Islet of Langerhans (tissue), 1 donor: ENCODE measurements at regions not wholly inside any gene's neighbourhood (a gene's known extent, or its start where the extent isn't known, plus 50 kb on each side); places are given as distances from the start of the nearest gene placed in this dataset.
A peak's percentile ranks its signal among the peaks of the same experiment; 100 is the strongest.
"Not testable (repeated sequence)": the region's sequence is repeated elsewhere in the genome, so short reads cannot be mapped to it uniquely, and the experiment has no call there.

ENCODE experiments used
- FAIRE-seq: peaks from one replicate; lab custom pipeline; 2011; peaks lifted over from hg19 to GRCh38; lab: Jason Lieb, UNC

DNA sequence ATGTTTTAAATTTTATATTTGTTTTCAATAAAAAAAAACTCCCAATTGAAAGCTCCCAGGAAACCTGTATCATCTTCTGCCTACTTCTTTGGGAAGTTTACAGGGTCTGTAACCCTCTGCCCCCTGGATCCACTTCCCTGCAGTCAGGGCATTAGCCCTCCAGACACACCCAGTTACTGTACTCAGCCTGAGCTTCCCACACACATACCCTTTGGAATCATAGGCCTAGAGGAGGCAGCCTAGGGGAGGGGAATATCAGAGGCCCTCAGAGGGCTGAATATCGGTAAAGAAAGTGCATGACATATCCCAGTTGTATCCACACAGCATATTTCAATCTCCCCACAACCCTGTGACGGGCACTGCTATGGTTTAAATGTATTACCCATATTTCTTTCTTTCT, 56.2 kb upstream of the TFPI start:
- FAIRE-seq = not testable (repeated sequence)

DNA sequence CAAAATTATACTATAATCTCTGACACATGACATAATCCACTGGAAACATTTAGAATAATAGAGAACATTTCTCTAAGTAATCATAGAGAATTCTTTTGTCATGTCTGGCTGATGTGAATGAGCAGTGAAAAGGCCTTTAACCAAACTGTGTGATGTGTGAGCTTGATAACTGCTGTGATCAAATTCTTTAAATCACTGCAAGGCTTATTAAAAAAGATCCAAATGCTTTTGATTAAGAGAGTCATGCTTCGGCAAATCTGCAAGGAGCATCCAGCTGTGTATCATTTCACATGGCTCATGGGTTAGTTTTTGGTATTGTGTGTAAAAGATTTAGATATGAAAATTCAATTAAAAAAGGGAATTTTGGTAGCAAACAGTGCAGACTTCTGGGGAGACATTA, 58.6 kb upstream of the TFPI start:
- FAIRE-seq = no peak

DNA sequence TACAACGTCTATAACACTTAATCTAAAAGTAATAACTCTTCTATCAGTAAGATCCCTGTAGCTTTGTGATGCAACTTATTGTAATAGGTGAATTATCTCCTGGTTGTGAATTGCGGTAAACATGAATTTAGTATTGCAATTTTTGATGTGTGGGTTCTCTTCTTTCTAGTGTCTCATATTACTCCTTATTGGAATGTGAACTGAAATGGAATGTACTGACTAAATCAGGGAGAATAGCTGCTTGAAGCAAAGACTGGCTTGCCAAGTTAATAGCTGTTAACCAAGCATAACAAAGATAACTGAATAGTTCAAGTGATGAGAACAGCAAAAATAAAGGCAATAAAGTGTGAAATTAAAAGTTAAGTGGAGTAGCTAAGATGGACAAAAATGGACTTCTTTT, 60.5 kb upstream of the TFPI start:
- peak; percentile 17 for FAIRE-seq

DNA sequence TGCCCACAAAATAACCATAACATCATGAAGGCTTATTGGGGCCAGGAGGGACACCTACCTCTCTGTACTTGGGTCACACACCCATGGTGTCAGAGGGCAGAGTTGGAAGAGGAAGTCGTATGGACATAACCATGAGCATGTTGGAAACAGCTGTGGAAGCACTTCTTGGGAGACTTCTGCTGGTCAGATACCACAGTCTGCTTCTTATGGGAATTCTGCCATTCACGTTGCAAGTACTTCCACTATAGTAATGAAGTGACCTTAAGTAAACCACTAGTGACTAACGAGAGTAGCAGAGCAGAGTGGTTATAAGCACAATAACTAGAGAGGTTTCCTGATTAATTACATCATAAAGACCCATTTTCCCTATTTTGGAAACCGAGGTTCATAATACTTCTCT, 61.1 kb upstream of the TFPI start:
- no peak for FAIRE-seq

DNA sequence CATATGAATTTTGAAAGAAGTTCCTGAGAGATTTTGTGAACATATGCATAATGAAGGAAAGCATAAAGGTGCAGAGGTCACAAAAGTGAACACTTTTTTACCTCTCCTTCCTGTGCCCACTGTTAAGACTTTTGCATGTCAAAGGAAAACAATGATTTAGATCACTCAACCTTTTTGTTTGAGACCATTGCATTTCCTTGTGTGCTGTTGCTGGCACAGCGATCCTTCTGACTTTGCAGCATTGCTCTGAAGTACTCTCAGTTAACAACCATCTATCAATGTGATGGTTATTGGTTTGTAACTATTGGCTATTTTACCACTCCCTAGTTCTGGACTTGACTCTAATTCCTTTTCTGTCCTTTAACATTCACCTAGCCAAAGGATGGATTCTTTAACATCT, 61.7 kb upstream of the TFPI start:
- FAIRE-seq = no peak

DNA sequence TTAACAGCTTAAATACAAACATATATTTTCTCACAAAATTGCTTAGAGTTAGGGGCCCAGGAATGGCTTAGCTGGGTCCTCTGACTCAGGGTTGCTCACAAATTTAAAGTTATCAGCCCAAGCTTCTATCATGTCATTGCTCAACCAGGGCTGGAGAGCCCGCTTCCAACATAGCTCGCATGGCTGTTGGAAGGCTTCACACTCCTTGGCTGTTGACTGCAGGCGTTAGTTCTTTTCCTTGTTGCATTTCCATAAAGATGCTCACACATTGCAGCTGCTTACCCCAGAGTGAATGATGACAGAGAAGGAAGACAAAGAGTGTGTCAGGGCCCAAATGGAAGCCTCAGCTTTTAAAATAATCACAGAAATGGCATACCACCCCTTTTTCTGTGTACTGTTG, 62.9 kb upstream of the TFPI start:
- no peak for FAIRE-seq

DNA sequence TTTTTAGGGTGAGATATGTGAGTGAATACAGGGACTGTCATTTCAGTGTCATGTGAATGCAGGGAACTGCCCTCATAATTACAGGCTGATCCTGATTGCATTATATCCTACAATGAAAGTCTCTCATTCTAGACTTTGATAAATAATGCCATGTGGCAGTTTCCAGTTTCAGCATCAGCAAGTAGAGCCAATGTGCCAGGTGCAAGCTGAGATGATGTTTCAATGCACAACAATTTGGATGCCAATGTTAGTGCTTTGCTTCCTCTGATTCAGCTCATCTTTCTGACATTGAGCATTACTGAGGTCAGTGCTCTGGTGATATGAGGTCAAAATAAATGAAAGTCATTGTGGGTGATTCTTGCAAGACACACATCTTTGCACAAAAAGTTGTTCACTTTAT, 63.7 kb upstream of the TFPI start:
- no peak for FAIRE-seq

DNA sequence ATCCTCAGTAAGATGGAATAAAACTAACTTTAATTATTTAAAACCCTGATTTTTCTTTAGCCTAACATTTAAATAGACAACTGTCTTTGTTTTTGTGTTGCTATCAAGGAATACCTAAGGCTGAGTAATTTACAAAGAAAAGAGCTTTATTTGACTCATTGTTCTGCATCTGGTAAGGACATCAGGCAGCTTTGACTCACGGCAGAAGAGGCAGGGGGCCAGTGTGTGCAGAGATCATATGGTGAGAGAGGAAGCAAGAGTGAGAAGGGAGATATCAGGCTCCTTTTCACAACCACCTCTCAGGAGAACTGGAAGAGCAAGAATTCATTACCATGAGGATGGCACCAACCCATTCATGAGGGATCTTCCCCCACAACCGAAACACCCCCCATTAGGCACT, 64.6 kb upstream of the TFPI start:
- no peak for FAIRE-seq

DNA sequence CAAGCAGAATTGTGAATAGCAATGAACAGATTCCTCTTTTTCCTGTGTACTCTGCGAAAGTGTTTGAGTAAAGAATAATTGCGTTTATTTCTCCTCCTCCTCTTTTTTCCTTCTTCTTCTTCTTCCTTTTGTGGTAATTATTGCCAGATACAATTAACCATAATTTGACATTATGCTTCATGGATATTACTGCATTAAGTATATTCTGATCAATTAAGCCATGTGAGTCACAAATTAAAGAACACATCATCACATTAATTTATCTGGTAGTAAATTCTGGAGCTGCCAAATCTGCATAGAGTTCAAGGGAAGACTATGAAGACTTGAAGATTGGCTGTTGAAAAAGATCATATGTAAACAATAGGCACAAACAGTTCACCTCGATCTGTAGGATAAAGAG, 72.9 kb upstream of the TFPI start:
- no peak for FAIRE-seq

DNA sequence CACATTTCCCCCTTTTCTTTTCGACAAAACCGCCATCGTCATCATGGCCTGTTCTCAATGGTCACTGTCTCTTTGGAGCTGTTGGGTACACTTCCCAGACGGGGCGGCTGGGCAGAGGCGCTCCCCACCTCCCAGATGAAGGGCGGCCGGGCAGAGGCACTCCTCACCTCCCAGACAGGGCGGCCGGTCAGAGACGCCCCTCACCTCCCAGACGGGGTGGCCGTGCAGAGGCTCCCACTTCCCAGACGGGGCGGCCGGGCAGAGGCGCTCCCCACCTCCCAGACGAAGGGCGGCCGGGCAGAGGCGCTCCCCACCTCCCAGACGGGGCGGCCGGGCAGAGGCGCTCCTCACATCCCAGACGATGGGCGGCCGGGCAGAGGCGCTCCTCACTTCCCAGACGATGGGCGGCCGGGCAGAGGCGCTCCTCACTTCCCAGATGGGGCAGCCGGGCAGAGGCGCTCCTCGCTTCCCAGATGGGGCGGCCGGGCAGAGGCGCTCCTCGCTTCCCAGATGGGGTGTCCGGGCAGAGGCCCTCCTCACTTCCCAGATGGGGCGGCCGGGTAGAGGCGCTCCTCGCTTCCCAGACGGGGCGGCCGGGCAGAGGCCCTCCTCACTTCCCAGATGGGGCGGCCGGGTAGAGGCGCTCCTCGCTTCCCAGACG, 82.6 kb upstream of the TFPI start:
- FAIRE-seq = not testable (repeated sequence)

DNA sequence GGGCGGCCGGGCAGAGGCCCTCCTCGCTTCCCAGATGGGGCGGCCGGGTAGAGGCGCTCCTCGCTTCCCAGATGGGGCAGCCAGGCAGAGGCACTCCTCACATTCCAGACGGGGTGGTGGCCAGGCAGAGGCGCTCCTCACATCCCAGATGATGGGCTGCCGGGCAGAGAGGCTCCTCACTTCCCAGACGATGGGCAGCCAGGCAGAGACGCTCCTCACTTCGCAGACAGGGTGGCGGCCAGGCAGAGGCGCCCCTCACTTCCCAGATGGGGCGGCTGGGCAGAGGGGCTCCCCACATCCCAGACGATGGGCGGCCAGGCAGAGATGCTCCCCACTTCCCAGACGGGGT, 83.1 kb upstream of the TFPI start:
- FAIRE-seq = not testable (repeated sequence)

DNA sequence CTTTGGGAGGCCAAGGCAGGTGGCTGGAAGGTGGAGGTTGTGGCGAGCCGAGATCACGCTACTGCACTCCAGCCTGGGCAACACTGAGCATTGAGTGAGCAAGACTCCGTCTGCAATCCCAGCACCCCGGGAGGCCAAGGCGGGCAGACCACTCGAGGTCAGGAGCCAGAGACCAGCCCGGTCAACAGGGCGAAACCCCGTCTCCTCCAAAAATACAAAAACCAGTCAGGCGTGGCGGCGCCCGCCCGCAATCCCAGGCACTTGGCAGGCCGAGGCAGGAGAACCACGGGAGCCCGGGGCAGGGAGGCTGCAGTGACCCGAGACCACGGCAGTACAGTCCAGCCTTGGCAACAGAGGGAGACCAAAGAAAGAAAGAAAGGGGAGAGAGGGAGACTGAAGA, 83.5 kb upstream of the TFPI start:
- FAIRE-seq = not testable (repeated sequence)

DNA sequence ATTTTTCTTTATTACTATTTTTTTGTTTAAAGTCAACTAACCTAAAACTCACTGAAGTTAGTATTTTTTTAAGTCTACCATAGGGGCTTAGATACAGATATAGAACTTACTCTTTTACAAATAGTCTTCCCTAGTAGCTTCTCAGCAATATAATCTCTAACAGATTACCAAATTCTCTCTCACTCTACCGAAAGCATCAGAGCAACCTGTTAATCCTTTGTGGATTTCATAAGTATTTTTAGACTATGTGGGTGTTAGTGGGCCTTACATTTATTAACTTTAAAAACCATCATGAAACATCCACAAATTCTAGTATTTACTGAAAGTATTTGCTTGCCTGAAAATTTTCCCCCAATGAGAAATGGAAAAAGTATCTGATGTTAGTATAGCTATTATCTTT, 84.6 kb upstream of the TFPI start:
- FAIRE-seq = no peak

DNA sequence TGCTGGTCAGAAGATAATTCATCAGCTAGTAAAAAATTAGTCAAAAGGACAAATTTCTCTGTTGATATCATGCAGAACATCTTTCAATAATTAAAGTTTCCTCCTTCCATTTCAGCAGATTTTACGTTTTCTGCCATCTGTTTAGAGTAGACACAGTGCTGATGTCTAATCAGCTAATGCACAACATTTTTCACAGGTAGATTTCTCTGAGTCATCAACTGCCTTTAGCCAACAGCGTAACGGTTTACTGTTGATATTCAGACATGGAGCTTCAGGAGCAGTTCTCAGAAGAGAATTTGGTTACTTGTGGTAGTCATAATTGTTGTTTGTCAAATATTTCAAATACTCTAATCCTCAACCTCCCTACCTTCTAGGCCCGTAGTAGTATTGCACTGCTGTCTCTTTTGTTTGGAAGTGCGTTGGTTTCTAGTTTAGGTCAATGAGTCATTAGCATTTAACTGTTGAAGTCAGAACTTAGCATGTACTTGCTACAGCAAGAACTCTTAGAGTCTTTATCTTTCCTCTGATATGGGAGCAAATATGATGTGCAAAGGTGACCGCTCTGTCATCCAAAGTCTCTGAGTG, 86.8 kb upstream of the TFPI start:
- FAIRE-seq = no peak

DNA sequence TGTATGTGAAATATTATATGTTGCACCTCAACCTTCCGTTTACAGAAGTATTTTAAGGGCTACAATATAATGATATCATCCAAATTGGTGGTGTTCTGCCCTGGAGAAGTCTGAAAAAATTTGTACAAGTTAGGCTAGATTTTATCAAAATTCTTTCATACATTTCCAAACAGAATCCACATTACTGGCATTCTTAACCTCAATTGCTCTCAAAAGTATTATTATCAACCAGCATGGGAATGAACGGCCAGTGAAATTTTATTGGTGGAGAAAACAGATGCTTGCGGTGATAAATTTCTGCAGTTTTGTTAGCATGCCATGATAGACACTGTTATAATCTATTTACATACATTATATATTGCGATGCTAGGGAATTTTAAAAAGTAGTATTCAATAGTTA, 88.3 kb upstream of the TFPI start:
- FAIRE-seq = no peak

DNA sequence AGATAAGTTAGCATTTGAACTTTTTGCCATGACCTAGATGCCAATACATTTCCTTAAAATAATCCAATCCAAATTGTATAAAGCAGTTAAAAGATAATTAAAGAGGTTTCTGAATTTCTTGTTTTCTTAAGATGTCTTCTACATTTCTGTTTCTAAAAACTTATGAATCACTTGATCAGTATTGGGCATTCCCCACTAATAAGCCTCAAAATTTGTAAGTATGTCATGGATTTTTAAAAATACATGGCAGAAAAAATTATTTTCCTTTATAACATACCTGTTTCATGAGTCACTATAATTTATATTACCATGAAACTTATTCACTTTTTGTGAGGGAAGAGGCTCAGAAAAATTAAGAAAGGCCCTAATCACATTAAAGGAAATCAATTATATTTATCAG, 90.3 kb upstream of the TFPI start:
- FAIRE-seq = no peak

DNA sequence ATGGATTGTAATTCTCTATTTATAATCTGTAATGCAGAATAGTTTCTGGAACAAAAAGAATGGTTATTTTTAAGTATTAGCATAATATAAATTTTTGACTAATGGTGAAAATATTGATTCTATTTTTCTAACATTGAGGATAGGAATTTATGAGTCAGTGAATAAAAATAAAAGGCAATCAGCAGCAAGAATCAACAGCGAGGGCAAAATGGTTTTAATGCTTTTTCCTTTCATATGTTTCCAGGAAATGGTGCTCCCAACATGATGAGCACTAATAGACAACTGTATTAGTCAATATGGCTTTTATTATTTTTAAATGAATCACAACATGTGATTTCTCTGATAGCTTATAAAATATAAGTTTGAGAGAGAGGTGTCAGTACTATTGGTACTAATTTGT, 90.7 kb upstream of the TFPI start:
- no peak for FAIRE-seq

DNA sequence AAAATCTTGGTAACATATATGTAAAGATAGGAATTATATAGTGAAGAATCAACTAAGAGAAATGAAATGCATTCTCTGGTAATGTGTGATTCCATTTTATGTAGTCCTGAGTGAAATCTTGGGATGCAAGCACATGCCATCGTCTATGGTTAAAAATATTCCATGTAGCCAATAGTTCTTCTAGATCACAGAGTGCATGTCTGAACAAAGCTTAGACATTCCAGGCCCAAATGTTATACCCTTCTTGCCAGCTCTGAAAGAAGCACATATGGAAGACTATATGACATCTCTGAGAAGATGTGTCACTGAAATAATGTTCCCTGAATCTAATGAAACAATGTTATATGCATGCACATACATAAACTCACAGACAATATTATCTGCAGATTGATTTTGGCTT, 92.3 kb upstream of the TFPI start:
- no peak for FAIRE-seq

DNA sequence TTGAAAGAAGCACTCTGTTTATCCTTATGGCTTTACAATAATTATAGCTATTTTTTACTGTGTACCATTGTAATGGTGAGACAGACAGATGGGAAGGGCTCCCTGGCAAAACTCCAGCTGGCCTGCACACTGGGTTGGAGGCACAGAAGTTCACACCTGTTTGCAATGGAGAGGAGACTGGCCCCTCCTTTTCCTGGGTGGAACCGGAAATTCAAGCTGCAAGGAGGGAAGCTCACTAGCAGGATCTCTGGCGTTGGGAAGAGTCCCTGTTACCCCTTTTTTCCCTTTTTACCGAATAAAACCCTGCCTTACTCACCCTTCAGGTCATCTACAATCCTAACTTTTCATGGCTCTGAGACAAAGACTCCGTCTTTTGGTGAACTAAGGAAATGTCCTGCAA, 100.3 kb upstream of the TFPI start:
- FAIRE-seq = no peak

DNA sequence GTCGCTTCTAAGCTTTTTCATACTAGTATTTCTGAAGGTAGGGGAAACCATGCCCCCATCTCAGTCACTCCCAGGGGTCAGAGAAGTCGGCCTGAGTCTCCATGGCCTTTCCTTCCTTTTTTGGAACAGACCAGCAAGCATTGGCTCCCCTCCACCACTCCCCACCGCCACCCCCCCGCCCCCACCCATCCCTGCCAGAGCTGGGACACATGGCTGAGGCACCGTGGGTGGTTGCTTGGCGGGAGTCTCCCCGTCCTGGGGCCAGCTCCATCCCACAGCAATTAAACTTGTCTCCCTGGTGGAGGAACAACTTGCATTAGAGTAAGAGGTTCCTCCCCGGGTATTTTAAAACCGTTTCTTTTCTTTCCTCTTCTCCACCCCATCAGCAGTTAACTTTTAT, 100.8 kb upstream of the TFPI start:
- FAIRE-seq = no peak

DNA sequence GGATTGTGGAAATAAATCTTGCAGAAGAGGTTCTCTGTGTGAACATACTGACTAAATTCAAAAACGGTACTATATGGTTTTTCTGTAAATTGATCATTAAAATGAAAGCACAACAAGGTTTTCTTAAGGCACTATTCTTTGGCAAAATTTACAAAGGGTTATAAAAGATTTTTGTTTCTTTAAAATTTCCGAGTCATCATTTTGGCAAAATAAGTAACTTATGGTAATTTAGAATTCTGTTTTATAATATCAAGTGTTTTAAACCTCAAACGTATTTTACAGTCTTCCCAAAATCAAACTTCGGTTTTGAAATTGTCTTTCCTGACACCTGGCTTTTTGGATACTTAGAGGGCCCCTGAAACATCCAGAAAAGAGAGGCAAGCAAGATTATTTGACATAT, 101.9 kb upstream of the TFPI start:
- FAIRE-seq = no peak

DNA sequence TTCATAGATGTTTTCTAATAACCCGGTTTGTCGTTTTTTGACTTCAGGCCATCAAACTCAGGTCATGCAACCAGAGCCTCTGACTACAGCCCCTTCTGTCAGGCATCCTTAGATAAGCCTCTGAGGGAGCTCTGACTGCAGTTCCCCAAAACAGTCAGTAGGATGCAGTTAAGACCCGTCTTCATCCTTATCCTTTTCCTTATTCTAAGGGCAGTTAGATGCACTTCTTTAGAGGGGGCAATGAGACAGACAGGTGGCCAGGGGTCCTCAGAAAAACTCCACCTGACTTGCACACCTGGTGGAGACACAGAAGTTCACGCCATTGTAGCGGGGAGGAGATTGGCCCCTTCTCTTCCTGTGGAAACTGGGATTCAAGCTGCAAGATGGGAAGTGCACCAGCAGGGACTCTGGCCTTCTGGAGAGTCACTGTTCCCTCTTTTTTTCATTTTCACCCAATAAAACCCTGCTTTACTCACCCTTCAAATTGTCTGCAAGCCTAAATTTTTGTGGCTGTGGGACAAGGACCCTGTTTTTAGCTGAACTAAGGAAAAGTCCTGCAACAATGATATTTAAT, 104.8 kb upstream of the TFPI start:
- FAIRE-seq = no peak

DNA sequence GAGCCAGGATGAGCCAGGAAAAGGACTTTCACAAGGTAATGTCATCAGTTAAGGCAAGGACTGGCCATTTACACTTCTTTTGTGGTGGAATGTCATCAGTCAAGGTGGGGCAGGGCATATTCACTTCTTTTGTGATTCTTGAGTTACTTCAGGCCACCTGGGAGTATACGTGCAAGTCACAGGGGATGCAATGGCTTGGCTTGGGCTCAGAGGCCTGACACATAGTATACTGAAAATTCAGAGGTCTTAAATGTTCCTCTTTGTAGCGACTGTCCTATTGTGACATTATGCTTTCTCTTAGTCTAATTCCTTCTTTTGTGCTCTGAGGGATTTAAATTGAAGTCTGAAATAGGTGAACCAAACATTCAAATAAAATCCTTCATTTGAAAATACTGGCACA, 121.8 kb upstream of the TFPI start:
- FAIRE-seq = not testable (repeated sequence)

DNA sequence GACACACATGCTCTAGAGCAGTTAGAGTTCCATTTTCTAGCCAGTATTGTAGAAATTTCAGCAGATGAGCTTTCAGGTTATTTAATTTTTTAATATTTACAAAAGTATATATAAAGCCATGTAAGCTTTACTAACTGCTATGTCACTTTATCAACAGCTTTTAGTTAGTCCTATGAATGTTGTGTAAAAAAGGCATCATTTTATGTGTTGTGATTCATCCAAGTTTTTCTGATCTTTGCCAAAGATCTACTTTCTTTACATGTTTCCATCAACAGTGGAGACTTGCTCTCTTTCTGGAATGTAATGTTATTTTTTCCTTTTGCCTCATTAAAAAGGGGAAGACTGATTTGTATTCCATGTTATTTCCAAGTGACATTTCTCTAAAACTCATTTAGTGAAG, 125.2 kb upstream of the TFPI start:
- no peak for FAIRE-seq

DNA sequence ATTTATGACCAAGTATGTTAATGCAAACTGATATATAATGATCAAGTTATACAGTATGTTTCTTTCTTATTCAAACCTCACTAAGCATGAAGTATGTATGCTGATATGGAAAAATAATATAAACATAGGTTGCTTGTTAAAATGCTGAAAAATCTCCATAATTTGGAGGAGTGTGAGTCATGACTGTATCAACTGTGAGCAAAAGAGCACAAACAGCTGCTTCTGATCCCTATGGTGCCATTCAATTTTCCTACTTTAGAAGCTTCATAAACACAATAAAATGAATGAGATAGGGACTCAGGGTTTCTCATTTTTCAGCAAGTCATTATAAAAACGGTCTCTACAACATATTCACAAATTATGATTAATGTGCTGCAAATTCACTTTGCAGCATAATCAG, 129.9 kb upstream of the TFPI start:
- no peak for FAIRE-seq
